ENCODE measurements at regions not wholly inside any gene's neighbourhood (a gene's known extent, or its start where the extent isn't known, plus 50 kb on each side); places are given as distances from the start of the nearest gene placed in this dataset.

GRCh38 chr4:29521281-29521680, 1198.9 kb upstream of the PCDH7 start:
- DNase-seq (ENCODE audit: low read depth) = no peak

- DNase-seq (ENCODE audit: low read depth) = no peak
Observed at GRCh38 chr4:29536745-29537144, 1183.4 kb upstream of the PCDH7 start.

GRCh38 chr4:29538889-29539646, 1181.1 kb upstream of the PCDH7 start:
- no peak for DNase-seq (ENCODE audit: low read depth)

- DNase-seq (ENCODE audit: low read depth) = no peak
Observed at GRCh38 chr4:29540439-29541102, 1179.6 kb upstream of the PCDH7 start.

- DNase-seq (ENCODE audit: low read depth) = peak; percentile 16
Observed at GRCh38 chr4:29541757-29542156, 1178.4 kb upstream of the PCDH7 start.

- no peak for DNase-seq (ENCODE audit: low read depth)
Observed at GRCh38 chr4:29549342-29549741, 1170.8 kb upstream of the PCDH7 start.

- DNase-seq (ENCODE audit: low read depth) = no peak
Observed at GRCh38 chr4:29551821-29552220, 1168.3 kb upstream of the PCDH7 start.

- DNase-seq (ENCODE audit: low read depth) = peak; percentile 6
Observed at GRCh38 chr4:29553846-29554245, 1166.3 kb upstream of the PCDH7 start.

GRCh38 chr4:29558789-29559188, 1161.4 kb upstream of the PCDH7 start:
- peak; percentile 17 for DNase-seq (ENCODE audit: low read depth)

GRCh38 chr4:29559286-29559685, 1160.9 kb upstream of the PCDH7 start:
- DNase-seq (ENCODE audit: low read depth) = no peak

- no peak for DNase-seq (ENCODE audit: low read depth)
Observed at GRCh38 chr4:29560452-29560851, 1159.7 kb upstream of the PCDH7 start.

- DNase-seq (ENCODE audit: low read depth) = no peak
Observed at GRCh38 chr4:29565256-29565655, 1154.9 kb upstream of the PCDH7 start.

GRCh38 chr4:29566371-29566770, 1153.8 kb upstream of the PCDH7 start:
- no peak for DNase-seq (ENCODE audit: low read depth)

- DNase-seq (ENCODE audit: low read depth) = no peak
Observed at GRCh38 chr4:29571322-29571721, 1148.8 kb upstream of the PCDH7 start.

- DNase-seq (ENCODE audit: low read depth) = no peak
Observed at GRCh38 chr4:29578329-29578728, 1141.8 kb upstream of the PCDH7 start.

- DNase-seq (ENCODE audit: low read depth) = peak; percentile 54
Observed at GRCh38 chr4:29581457-29581856, 1138.7 kb upstream of the PCDH7 start.

- DNase-seq (ENCODE audit: low read depth) = no peak
Observed at GRCh38 chr4:29588617-29589016, 1131.6 kb upstream of the PCDH7 start.

- DNase-seq (ENCODE audit: low read depth) = no peak
Observed at GRCh38 chr4:29596228-29596627, 1123.9 kb upstream of the PCDH7 start.

- DNase-seq (ENCODE audit: low read depth) = peak; percentile 63
Observed at GRCh38 chr4:29619168-29619567, 1101.0 kb upstream of the PCDH7 start.

GRCh38 chr4:29632199-29632598, 1088.0 kb upstream of the PCDH7 start:
- no peak for DNase-seq (ENCODE audit: low read depth)

- no peak for DNase-seq (ENCODE audit: low read depth)
Observed at GRCh38 chr4:29636961-29637360, 1083.2 kb upstream of the PCDH7 start.

GRCh38 chr4:29653221-29653620, 1066.9 kb upstream of the PCDH7 start:
- peak; percentile 21 for DNase-seq (ENCODE audit: low read depth)

- DNase-seq (ENCODE audit: low read depth) = no peak
Observed at GRCh38 chr4:29680644-29681043, 1039.5 kb upstream of the PCDH7 start.
